ENCODE measurements at regions not wholly inside any gene's neighbourhood (a gene's known extent, or its start where the extent isn't known, plus 50 kb on each side); places are given as distances from the start of the nearest gene placed in this dataset.

- H3K27me3 Mint-ChIP-seq (ENCODE audit: low read depth) = peaks cover 2% of the 10 kb centered on the region
- no peaks in the 10 kb centered on the region for H3K9me3 Mint-ChIP-seq
- CTCF ChIA-PET = no interaction called here
- no peak overlapping the region for H3K4me3 Mint-ChIP-seq
- no peak for DNase-seq
- H3K36me3 Mint-ChIP-seq (ENCODE audit: low read depth) = no peaks in the 10 kb centered on the region
- intact Hi-C loops (cut with micrococcal nuclease) = no loop called here
- peaks cover 4% of the 10 kb centered on the region for H3K4me1 Mint-ChIP-seq (ENCODE audit: low read depth)
- H3K27ac Mint-ChIP-seq = no peak overlapping the region
These were observed 76.6 kb downstream of the CPN2 start for GRCh38 chr3:194274424-194275085.

- Mint-ChIP-seq H3K36me3 (ENCODE audit: low read depth) (no peaks in the 10 kb centered on the region), H3K27me3 (ENCODE audit: low read depth) (peaks cover 2% of the 10 kb centered on the region), H3K27ac (no peak overlapping the region), H3K9me3 (no peaks in the 10 kb centered on the region), H3K4me1 (ENCODE audit: low read depth) (peaks cover 4% of the 10 kb centered on the region), H3K4me3 (no peak overlapping the region)
- DNase-seq = no peak
- CTCF ChIA-PET = no interaction called here
- intact Hi-C loops (cut with micrococcal nuclease) = no loop called here
These were observed 75.8 kb downstream of the CPN2 start for GRCh38 chr3:194275291-194275690.

- no peak for DNase-seq
- Mint-ChIP-seq H3K4me1 (ENCODE audit: low read depth) (peaks cover 4% of the 10 kb centered on the region), H3K4me3 (no peak overlapping the region), H3K27me3 (ENCODE audit: low read depth) (no peaks in the 10 kb centered on the region), H3K36me3 (ENCODE audit: low read depth) (no peaks in the 10 kb centered on the region), H3K9me3 (no peaks in the 10 kb centered on the region), H3K27ac (no peak overlapping the region)
- CTCF ChIA-PET = no interaction called here
- intact Hi-C loops (cut with micrococcal nuclease) = loop anchor here (1.0 kb wide), 1 partner anchor 32 kb away; no protein-coding TSS in a partner anchor
These were observed 75.4 kb downstream of the CPN2 start for GRCh38 chr3:194275721-194276120.

- intact Hi-C loops (cut with micrococcal nuclease) = loop anchor here (1.0 kb wide), 1 partner anchor 31 kb away; no protein-coding TSS in a partner anchor
- DNase-seq = no peak
- Mint-ChIP-seq H3K4me1 (ENCODE audit: low read depth) (peaks cover 4% of the 10 kb centered on the region), H3K27me3 (ENCODE audit: low read depth) (no peaks in the 10 kb centered on the region), H3K27ac (no peak overlapping the region), H3K9me3 (no peaks in the 10 kb centered on the region), H3K36me3 (ENCODE audit: low read depth) (no peaks in the 10 kb centered on the region), H3K4me3 (no peak overlapping the region)
- CTCF ChIA-PET = interaction anchor here (0.6 kb wide), 1 partner anchor 51 kb away, joined by 3 read pairs; no protein-coding TSS in a partner anchor
These were observed 74.4 kb downstream of the CPN2 start for GRCh38 chr3:194276768-194277103.

GRCh38 chr3:194277104-194277785, 73.9 kb downstream of the CPN2 start:
- no peak for DNase-seq
- CTCF ChIA-PET = no interaction called here
- H3K4me3 Mint-ChIP-seq = no peak overlapping the region
- no peak overlapping the region for H3K27ac Mint-ChIP-seq
- intact Hi-C loops (cut with micrococcal nuclease) = no loop called here
- no peaks in the 10 kb centered on the region for H3K36me3 Mint-ChIP-seq (ENCODE audit: low read depth)
- no peaks in the 10 kb centered on the region for H3K27me3 Mint-ChIP-seq (ENCODE audit: low read depth)
- H3K9me3 Mint-ChIP-seq = no peaks in the 10 kb centered on the region
- peaks cover 4% of the 10 kb centered on the region for H3K4me1 Mint-ChIP-seq (ENCODE audit: low read depth)

GRCh38 chr3:194277786-194278130, 73.4 kb downstream of the CPN2 start:
- no peak overlapping the region for H3K27ac Mint-ChIP-seq
- H3K4me1 Mint-ChIP-seq (ENCODE audit: low read depth) = peaks cover 4% of the 10 kb centered on the region
- no peaks in the 10 kb centered on the region for H3K9me3 Mint-ChIP-seq
- H3K4me3 Mint-ChIP-seq = no peak overlapping the region
- H3K36me3 Mint-ChIP-seq (ENCODE audit: low read depth) = no peaks in the 10 kb centered on the region
- no peaks in the 10 kb centered on the region for H3K27me3 Mint-ChIP-seq (ENCODE audit: low read depth)
- DNase-seq = no peak
- CTCF ChIA-PET = interaction anchor here (0.5 kb wide), 1 partner anchor 500 kb away, joined by 3 read pairs; no protein-coding TSS in a partner anchor
- intact Hi-C loops (cut with micrococcal nuclease) = no loop called here

- DNase-seq = no peak
- CTCF ChIA-PET = interaction anchor here (0.5 to 0.6 kb wide), 2 partner anchors 111 to 500 kb away, joined by 3 read pairs; no protein-coding TSS in a partner anchor
- Mint-ChIP-seq H3K9me3 (no peaks in the 10 kb centered on the region), H3K36me3 (ENCODE audit: low read depth) (no peaks in the 10 kb centered on the region), H3K27me3 (ENCODE audit: low read depth) (no peaks in the 10 kb centered on the region), H3K4me1 (ENCODE audit: low read depth) (peaks cover 4% of the 10 kb centered on the region), H3K4me3 (no peak overlapping the region), H3K27ac (no peak overlapping the region)
- intact Hi-C loops (cut with micrococcal nuclease) = no loop called here
These were observed 72.8 kb downstream of the CPN2 start for GRCh38 chr3:194278186-194278845.

GRCh38 chr3:194279101-194279500, 72.0 kb downstream of the CPN2 start:
- DNase-seq = no peak
- Mint-ChIP-seq H3K9me3 (no peaks in the 10 kb centered on the region), H3K27me3 (ENCODE audit: low read depth) (no peaks in the 10 kb centered on the region), H3K36me3 (ENCODE audit: low read depth) (no peaks in the 10 kb centered on the region), H3K4me3 (no peak overlapping the region), H3K27ac (no peak overlapping the region), H3K4me1 (ENCODE audit: low read depth) (peaks cover 4% of the 10 kb centered on the region)
- intact Hi-C loops (cut with micrococcal nuclease) = no loop called here
- CTCF ChIA-PET = no interaction called here

GRCh38 chr3:194279701-194280360, 71.3 kb downstream of the CPN2 start:
- Mint-ChIP-seq H3K27me3 (ENCODE audit: low read depth) (no peaks in the 10 kb centered on the region), H3K4me1 (ENCODE audit: low read depth) (peaks cover 4% of the 10 kb centered on the region), H3K4me3 (no peak overlapping the region), H3K9me3 (no peaks in the 10 kb centered on the region), H3K27ac (no peak overlapping the region), H3K36me3 (ENCODE audit: low read depth) (no peaks in the 10 kb centered on the region)
- intact Hi-C loops (cut with micrococcal nuclease) = no loop called here
- CTCF ChIA-PET = no interaction called here
- no peak for DNase-seq

GRCh38 chr3:194280777-194281176, 70.4 kb downstream of the CPN2 start:
- CTCF ChIA-PET = no interaction called here
- no peak for DNase-seq
- no peak overlapping the region for H3K27ac Mint-ChIP-seq
- intact Hi-C loops (cut with micrococcal nuclease) = no loop called here
- H3K4me1 Mint-ChIP-seq (ENCODE audit: low read depth) = no peaks in the 10 kb centered on the region
- H3K4me3 Mint-ChIP-seq = no peak overlapping the region
- no peaks in the 10 kb centered on the region for H3K9me3 Mint-ChIP-seq
- no peaks in the 10 kb centered on the region for H3K27me3 Mint-ChIP-seq (ENCODE audit: low read depth)
- H3K36me3 Mint-ChIP-seq (ENCODE audit: low read depth) = no peaks in the 10 kb centered on the region

- H3K9me3 Mint-ChIP-seq = no peaks in the 10 kb centered on the region
- no peak overlapping the region for H3K27ac Mint-ChIP-seq
- intact Hi-C loops (cut with micrococcal nuclease) = no loop called here
- H3K36me3 Mint-ChIP-seq (ENCODE audit: low read depth) = no peaks in the 10 kb centered on the region
- H3K4me1 Mint-ChIP-seq (ENCODE audit: low read depth) = no peaks in the 10 kb centered on the region
- DNase-seq = no peak
- no peaks in the 10 kb centered on the region for H3K27me3 Mint-ChIP-seq (ENCODE audit: low read depth)
- CTCF ChIA-PET = no interaction called here
- no peak overlapping the region for H3K4me3 Mint-ChIP-seq
These were observed 69.8 kb downstream of the CPN2 start for GRCh38 chr3:194281306-194281705.

GRCh38 chr3:194281766-194282165, 69.4 kb downstream of the CPN2 start:
- no peak for DNase-seq
- Mint-ChIP-seq H3K4me3 (no peak overlapping the region), H3K36me3 (ENCODE audit: low read depth) (no peaks in the 10 kb centered on the region), H3K9me3 (no peaks in the 10 kb centered on the region), H3K27me3 (ENCODE audit: low read depth) (no peaks in the 10 kb centered on the region), H3K27ac (no peak overlapping the region), H3K4me1 (ENCODE audit: low read depth) (no peaks in the 10 kb centered on the region)
- CTCF ChIA-PET = no interaction called here
- intact Hi-C loops (cut with micrococcal nuclease) = no loop called here
